Sigmoid colon (tissue), 4 donors: ENCODE measurements at regions not wholly inside any gene's neighbourhood (a gene's known extent, or its start where the extent isn't known, plus 50 kb on each side); places are given as distances from the start of the nearest gene placed in this dataset.

Experiments used
- CTCF ChIP-seq, 4 experiments: fragments of 450-650 bp in 3 of 4; fragments of 200-600 bp in 1 of 4; IDR thresholded peaks; one replicate each; pipeline ENCODE4 v1.5.1; 2016 to 2019; ENCODE audit warnings: antibody characterized with exemption in 4 of 4, mild to moderate bottlenecking in 3 of 4, moderate library complexity in 2 of 4
- EP300 ChIP-seq, 4 donors: sonication (generic); formaldehyde crosslinking; IDR thresholded peaks; one replicate each; pipeline ENCODE4 v1.6.1; 2017; ENCODE audit warnings: antibody characterized with exemption in 4 of 4
- POLR2A ChIP-seq, 2 donors: fragments of 450-650 bp; IDR thresholded peaks; one replicate each; pipeline ENCODE4 v1.6.1; 2016; ENCODE audit warnings: antibody characterized with exemption in 2 of 2, mild to moderate bottlenecking in 2 of 2, moderate library complexity in 2 of 2

DNA sequence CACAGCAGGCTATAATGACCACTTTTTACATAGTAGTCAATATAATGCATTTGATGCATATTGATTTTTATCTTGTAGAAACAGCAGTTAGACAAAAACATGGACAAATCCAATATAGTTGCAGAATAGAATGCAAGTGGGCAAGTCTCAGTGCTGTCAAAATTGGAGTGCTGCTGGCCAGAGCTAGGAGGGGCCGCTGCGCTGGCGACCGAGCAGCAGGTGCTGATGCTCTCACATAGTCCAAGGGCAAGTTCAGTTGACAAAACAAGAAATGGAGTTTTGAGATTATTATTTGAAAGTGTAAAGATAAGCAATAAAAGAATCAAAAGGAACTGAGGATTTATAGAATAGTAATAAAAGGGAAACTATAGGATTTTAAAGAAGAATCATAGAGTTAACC, 60.6 kb upstream of the CDK20 start:
- no peak for TF ChIP-seq CTCF (IDR thresholded peaks at IDR 0.05)
- TF ChIP-seq EP300 (IDR thresholded peaks at IDR 0.05), result no peak
- TF ChIP-seq POLR2A (IDR thresholded peaks at IDR 0.05), result no peak
